Vagina (tissue), 2 donors: ENCODE measurements at regions not wholly inside any gene's neighbourhood (a gene's known extent, or its start where the extent isn't known, plus 50 kb on each side); places are given as distances from the start of the nearest gene placed in this dataset.

ENCODE experiments used
- DNase-seq, 2 donors: peaks; one replicate each; pipeline ENCODE4 v3.0.0-alpha.2; 2017; ENCODE audit errors: extremely low spot score in 2 of 2
- H3K27ac ChIP-seq: fragments of 200-600 bp; sonication (generic); one replicate; pipeline ENCODE4 v1.5.1; 2019
- H3K27me3 ChIP-seq: fragments of 200-600 bp; sonication (generic); one replicate; pipeline ENCODE4 v1.5.1; 2019
- H3K36me3 ChIP-seq, 2 donors: fragments of 200-600 bp; sonication (generic); one replicate each; pipeline ENCODE4 v1.5.1; 2017 to 2019
- H3K4me1 ChIP-seq: fragments of 200-600 bp; sonication (generic); one replicate; pipeline ENCODE4 v1.5.1; 2019
- H3K4me3 ChIP-seq, 2 donors: fragments of 200-600 bp; sonication (generic); 1 replicate in 1 of 2; 2 replicates in 1 of 2; pipeline ENCODE4 v1.5.1; 2016 to 2019
- H3K9me3 ChIP-seq: fragments of 200-600 bp; sonication (generic); one replicate; pipeline ENCODE4 v1.5.1; 2019
- POLR2A ChIP-seq, 2 donors: fragments of 450-650 bp; IDR thresholded peaks; one replicate each; pipeline ENCODE4 v1.6.1; 2017; ENCODE audit warnings: antibody characterized with exemption in 2 of 2, mild to moderate bottlenecking in 2 of 2, moderate library complexity in 2 of 2
- POLR2AphosphoS5 ChIP-seq, 2 donors: sonication (generic); formaldehyde crosslinking; IDR thresholded peaks; one replicate each; pipeline ENCODE4 v1.9.0; 2017; ENCODE audit warnings: antibody characterized with exemption in 2 of 2, mild to moderate bottlenecking in 2 of 2, low read depth in 1 of 2; ENCODE audit not compliant: insufficient read depth in 1 of 2
- intact Hi-C: fragments of 100-400 bp; cut with DNase I; formaldehyde crosslinking; loops from one replicate; pipeline ENCODE4 v1.15.1; 2023
- TF ChIP-seq, protein P1 (sequence below), 3 experiments: fragments of 450-650 bp in 2 of 3; fragments of 200-600 bp in 1 of 3; sonication (generic) in 1 of 3; IDR thresholded peaks; one replicate each; pipeline ENCODE4 v1.5.1; 2017 to 2019; ENCODE audit warnings: antibody characterized with exemption in 3 of 3, mild to moderate bottlenecking in 2 of 3, moderate library complexity in 2 of 3

GRCh38 chr9:129493002-129493705 lies 127.7 kb downstream of the C9orf50 start:
- Histone ChIP-seq H3K4me3 (no peak overlapping the region), H3K36me3 (no peaks in the 10 kb centered on the region), H3K4me1 (peaks cover 78% of the 10 kb centered on the region), H3K9me3 (no peaks in the 10 kb centered on the region), H3K27me3 (no peaks in the 10 kb centered on the region), H3K27ac (peak overlapping the region; percentile 99)
- no peak for DNase-seq
- intact Hi-C loops = no loop called here
- TF ChIP-seq, protein P1, sequence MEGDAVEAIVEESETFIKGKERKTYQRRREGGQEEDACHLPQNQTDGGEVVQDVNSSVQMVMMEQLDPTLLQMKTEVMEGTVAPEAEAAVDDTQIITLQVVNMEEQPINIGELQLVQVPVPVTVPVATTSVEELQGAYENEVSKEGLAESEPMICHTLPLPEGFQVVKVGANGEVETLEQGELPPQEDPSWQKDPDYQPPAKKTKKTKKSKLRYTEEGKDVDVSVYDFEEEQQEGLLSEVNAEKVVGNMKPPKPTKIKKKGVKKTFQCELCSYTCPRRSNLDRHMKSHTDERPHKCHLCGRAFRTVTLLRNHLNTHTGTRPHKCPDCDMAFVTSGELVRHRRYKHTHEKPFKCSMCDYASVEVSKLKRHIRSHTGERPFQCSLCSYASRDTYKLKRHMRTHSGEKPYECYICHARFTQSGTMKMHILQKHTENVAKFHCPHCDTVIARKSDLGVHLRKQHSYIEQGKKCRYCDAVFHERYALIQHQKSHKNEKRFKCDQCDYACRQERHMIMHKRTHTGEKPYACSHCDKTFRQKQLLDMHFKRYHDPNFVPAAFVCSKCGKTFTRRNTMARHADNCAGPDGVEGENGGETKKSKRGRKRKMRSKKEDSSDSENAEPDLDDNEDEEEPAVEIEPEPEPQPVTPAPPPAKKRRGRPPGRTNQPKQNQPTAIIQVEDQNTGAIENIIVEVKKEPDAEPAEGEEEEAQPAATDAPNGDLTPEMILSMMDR (IDR thresholded peaks at IDR 0.05) = no peak
- TF ChIP-seq POLR2A (IDR thresholded peaks at IDR 0.05) (no peak), POLR2AphosphoS5 (IDR thresholded peaks at IDR 0.05; ENCODE audit: insufficient read depth in 1 of 2, low read depth in 1 of 2) (no peak)

DNA sequence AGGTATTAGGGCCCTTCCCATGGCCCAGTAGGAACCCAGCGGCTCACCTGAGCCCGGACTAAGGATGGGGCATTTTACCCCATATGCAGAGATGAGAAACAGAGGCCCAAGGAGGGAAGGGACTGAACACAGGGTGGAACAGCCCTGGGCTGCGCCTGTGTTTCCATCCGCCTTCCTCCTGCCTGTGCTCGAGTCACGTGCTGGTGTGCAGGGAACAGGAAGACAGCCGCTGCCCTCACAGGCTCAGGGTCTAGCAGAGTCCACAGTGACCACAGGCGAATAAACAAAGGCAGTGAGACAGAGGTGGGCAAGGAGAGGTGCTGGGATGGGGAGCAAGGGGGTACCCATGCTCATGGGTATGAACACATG lies 129.4 kb downstream of the C9orf50 start:
- Histone ChIP-seq H3K9me3 (no peaks in the 10 kb centered on the region), H3K36me3 (no peaks in the 10 kb centered on the region), H3K27ac (peak overlapping the region; percentile 99), H3K27me3 (no peaks in the 10 kb centered on the region), H3K4me3 (peak overlapping the region in 1 of 2 donors; percentile 53), H3K4me1 (peaks cover 82% of the 10 kb centered on the region)
- TF ChIP-seq POLR2AphosphoS5 (IDR thresholded peaks at IDR 0.05; ENCODE audit: insufficient read depth in 1 of 2, low read depth in 1 of 2) (peak; percentile 78 to 81), POLR2A (IDR thresholded peaks at IDR 0.05) (peak in 1 of 2 donors; percentile 37)
- TF ChIP-seq, protein P1 (IDR thresholded peaks at IDR 0.05) = no peak
- intact Hi-C loops = no loop called here
- no peak for DNase-seq

GRCh38 chr9:129490583-129491486 lies 130.1 kb downstream of the C9orf50 start:
- DNase-seq = no peak
- peak overlapping the region; percentile 99 for H3K27ac ChIP-seq
- no peaks in the 10 kb centered on the region for H3K9me3 ChIP-seq
- no peaks in the 10 kb centered on the region for H3K36me3 ChIP-seq
- H3K27me3 ChIP-seq = no peaks in the 10 kb centered on the region
- peaks cover 82% of the 10 kb centered on the region for H3K4me1 ChIP-seq
- intact Hi-C loops = no loop called here
- TF ChIP-seq, protein P1 (IDR thresholded peaks at IDR 0.05) = no peak
- no peak for TF ChIP-seq POLR2A (IDR thresholded peaks at IDR 0.05)
- peak overlapping the region; percentile 53 for H3K4me3 ChIP-seq

- TF ChIP-seq POLR2AphosphoS5 (IDR thresholded peaks at IDR 0.05; ENCODE audit: insufficient read depth in 1 of 2, low read depth in 1 of 2) (no peak), POLR2A (IDR thresholded peaks at IDR 0.05) (peak in 1 of 2 donors; percentile 13)
- Histone ChIP-seq H3K27ac (peak overlapping the region; percentile 99), H3K4me3 (peak overlapping the region; percentile 53), H3K27me3 (no peaks in the 10 kb centered on the region), H3K4me1 (peaks cover 82% of the 10 kb centered on the region), H3K36me3 (no peaks in the 10 kb centered on the region), H3K9me3 (no peaks in the 10 kb centered on the region)
- intact Hi-C loops = no loop called here
- DNase-seq = no peak
Measured at GRCh38 chr9:129489838-129490582, 130.9 kb downstream of the C9orf50 start.
